NB4 (cell line): ENCODE measurements at regions not wholly inside any gene's neighbourhood (a gene's known extent, or its start where the extent isn't known, plus 50 kb on each side); places are given as distances from the start of the nearest gene placed in this dataset.

Experiments
- CTCF ChIP-seq: IDR thresholded peaks from one replicate; pipeline ENCODE4 v1.5.1; 2012; ENCODE audit warnings: low read depth, low read length
- POLR2A ChIP-seq: IDR thresholded peaks from 2 replicates; pipeline ENCODE4 v1.6.1; 2011; ENCODE audit warnings: mild to moderate bottlenecking; ENCODE audit not compliant: insufficient read length; ENCODE audit errors: extremely low read depth

GRCh38 chr2:66781804-66782203, 346.9 kb downstream of the MEIS1 start:
- TF ChIP-seq POLR2A (no peak), CTCF (no peak)
